ENCODE measurements at regions not wholly inside any gene's neighbourhood (a gene's known extent, or its start where the extent isn't known, plus 50 kb on each side); places are given as distances from the start of the nearest gene placed in this dataset.

DNA sequence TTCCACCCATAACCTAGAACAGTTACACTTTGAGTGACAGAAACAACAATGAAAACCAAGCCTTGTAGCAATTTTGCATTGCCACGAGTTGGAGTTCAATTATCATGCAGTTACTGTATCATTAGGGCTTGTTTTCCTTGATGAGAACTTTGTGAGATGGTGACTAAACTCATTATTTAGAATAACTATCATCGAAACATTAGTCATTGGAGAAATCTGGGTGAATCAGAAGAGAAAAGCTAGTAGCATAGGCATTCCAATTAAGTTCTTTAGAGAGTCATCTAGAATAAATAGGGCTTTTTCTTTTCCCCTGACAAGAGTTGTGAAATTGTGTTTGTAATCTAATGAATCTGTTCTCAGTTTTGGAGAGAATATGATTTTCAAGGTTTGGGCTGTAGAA is 122.8 kb upstream of the DOCK10 start:
- Histone ChIP-seq H3K79me2 (ENCODE audit: insufficient read depth, low read length) (no peaks in the 10 kb centered on the region), H3K9me3 (ENCODE audit: low read length) (peaks cover 9% of the 10 kb centered on the region; the same call in 1 of the 2 replicates), H3K36me3 (replicated peaks in 1 of 2; ENCODE audit: control insufficient read depth in 1 of 2, insufficient read depth in 2 of 2, low read length in 2 of 2) (no peaks in the 10 kb centered on the region), H3K27me3 (ENCODE audit: control insufficient read depth in 1 of 2, insufficient read depth in 2 of 2, low read length in 2 of 2) (no peaks in the 10 kb centered on the region), H3K4me1 (ENCODE audit: insufficient read depth, low read length) (no peaks in the 10 kb centered on the region), H3K9ac (ENCODE audit: insufficient read depth, low read depth, low read length) (no peak overlapping the region), H3K4me2 (ENCODE audit: low read depth, low read length) (no peak overlapping the region), H3K27ac (ENCODE audit: extremely low read length, insufficient read depth, low read length) (no peak overlapping the region), H3K4me3 (replicated peaks in 1 of 3; ENCODE audit: insufficient read depth in 1 of 3, low read depth in 2 of 3, low read length in 3 of 3) (no peak overlapping the region), H2AFZ (ENCODE audit: low read length) (no peak overlapping the region), H4K20me1 (ENCODE audit: insufficient read depth, low read length) (no peaks in the 10 kb centered on the region)
- ChIA-PET POLR2A (no interaction called here), CTCF (ENCODE audit: low intra/inter-chr PET ratio, low total read pairs) (no interaction called here)
- no peak for TF ChIP-seq KMT2B (CRISPR knock-in tag; IDR thresholded peaks at IDR 0.05)
- no peak for TF ChIP-seq PLRG1 (conservative IDR thresholded peaks at IDR 0.05)
- TF ChIP-seq ZNF562 (CRISPR knock-in tag; IDR thresholded peaks at IDR 0.05; ENCODE audit: borderline replicate concordance), result no peak
- no peak for TF ChIP-seq PHF20 (CRISPR knock-in tag; IDR thresholded peaks at IDR 0.05)
- no peak for TF ChIP-seq NRL (CRISPR knock-in tag; IDR thresholded peaks at IDR 0.05; ENCODE audit: borderline replicate concordance)
- no peak for TF ChIP-seq ZNF772 (CRISPR knock-in tag; IDR thresholded peaks at IDR 0.05)
- no peak for TF ChIP-seq PPARG (CRISPR knock-in tag; conservative IDR thresholded peaks at IDR 0.05)
- TF ChIP-seq THAP9 (CRISPR knock-in tag; IDR thresholded peaks at IDR 0.05; ENCODE audit: borderline replicate concordance), result no peak
- TF ChIP-seq KAT8 (CRISPR knock-in tag; IDR thresholded peaks at IDR 0.05), result no peak
- TF ChIP-seq HMG20A (CRISPR knock-in tag; IDR thresholded peaks at IDR 0.05; ENCODE audit: borderline replicate concordance), result no peak
- no peak for TF ChIP-seq ZNF780A (CRISPR knock-in tag; IDR thresholded peaks at IDR 0.05)
- no peak for TF ChIP-seq AKAP8 (CRISPR knock-in tag; IDR thresholded peaks at IDR 0.05)
- TF ChIP-seq GPN1 (CRISPR knock-in tag; IDR thresholded peaks at IDR 0.05; ENCODE audit: borderline replicate concordance), result no peak
- TF ChIP-seq IKZF1 (IDR thresholded peaks at IDR 0.05), result no peak
- TF ChIP-seq, protein P1, sequence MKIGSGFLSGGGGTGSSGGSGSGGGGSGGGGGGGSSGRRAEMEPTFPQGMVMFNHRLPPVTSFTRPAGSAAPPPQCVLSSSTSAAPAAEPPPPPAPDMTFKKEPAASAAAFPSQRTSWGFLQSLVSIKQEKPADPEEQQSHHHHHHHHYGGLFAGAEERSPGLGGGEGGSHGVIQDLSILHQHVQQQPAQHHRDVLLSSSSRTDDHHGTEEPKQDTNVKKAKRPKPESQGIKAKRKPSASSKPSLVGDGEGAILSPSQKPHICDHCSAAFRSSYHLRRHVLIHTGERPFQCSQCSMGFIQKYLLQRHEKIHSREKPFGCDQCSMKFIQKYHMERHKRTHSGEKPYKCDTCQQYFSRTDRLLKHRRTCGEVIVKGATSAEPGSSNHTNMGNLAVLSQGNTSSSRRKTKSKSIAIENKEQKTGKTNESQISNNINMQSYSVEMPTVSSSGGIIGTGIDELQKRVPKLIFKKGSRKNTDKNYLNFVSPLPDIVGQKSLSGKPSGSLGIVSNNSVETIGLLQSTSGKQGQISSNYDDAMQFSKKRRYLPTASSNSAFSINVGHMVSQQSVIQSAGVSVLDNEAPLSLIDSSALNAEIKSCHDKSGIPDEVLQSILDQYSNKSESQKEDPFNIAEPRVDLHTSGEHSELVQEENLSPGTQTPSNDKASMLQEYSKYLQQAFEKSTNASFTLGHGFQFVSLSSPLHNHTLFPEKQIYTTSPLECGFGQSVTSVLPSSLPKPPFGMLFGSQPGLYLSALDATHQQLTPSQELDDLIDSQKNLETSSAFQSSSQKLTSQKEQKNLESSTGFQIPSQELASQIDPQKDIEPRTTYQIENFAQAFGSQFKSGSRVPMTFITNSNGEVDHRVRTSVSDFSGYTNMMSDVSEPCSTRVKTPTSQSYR (CRISPR knock-in tag; IDR thresholded peaks at IDR 0.05; ENCODE audit: borderline replicate concordance), result no peak
- TF ChIP-seq NBN (conservative IDR thresholded peaks at IDR 0.05), result no peak
- 2% methylated on average over 2 of the region's 2 CpGs for WGBS (ENCODE audit: low lambda C conversion rate)
- FAIRE-seq (no peak), DNase-seq (ENCODE audit: low spot score) (no peak), ATAC-seq (no peak)
- intact Hi-C loops (cut with micrococcal nuclease; ENCODE audit: unreplicated experiment), result no loop called here
- in situ Hi-C loops (cut with HindIII; ENCODE audit: extremely low pct_ligation_motif_present, low pct_unique_long_range_greater_than_20kb), result no loop called here
- BruUV-seq (replicated peaks), result no TSS peak
